Fibroblast of lung (primary cell): ENCODE measurements at regions not wholly inside any gene's neighbourhood (a gene's known extent, or its start where the extent isn't known, plus 50 kb on each side); places are given as distances from the start of the nearest gene placed in this dataset.

Source experiments
- DNase-seq, 2 donors: peaks; one replicate each; pipeline versions ENCODE4 v3.0.0 to v3.0.0-alpha.2; 2010; ENCODE audit warnings: low read depth in 2 of 2
- H2AFZ ChIP-seq: 2 replicates; pipeline ENCODE4 v1.5.1; 2012; ENCODE audit warnings: low read length, control low read depth, inconsistent platforms
- H3K27ac ChIP-seq: 2 replicates; pipeline ENCODE4 v1.5.1; 2011; ENCODE audit warnings: low read length, control low read depth; ENCODE audit not compliant: insufficient read depth
- H3K27me3 ChIP-seq: 2 replicates; pipeline ENCODE4 v1.5.1; 2011; ENCODE audit warnings: mild to moderate bottlenecking, low read length; ENCODE audit not compliant: control insufficient read depth, insufficient read depth
- H3K36me3 ChIP-seq: 2 replicates; pipeline ENCODE4 v1.5.1; 2011; ENCODE audit warnings: low read length; ENCODE audit not compliant: control insufficient read depth, insufficient read depth
- H3K4me1 ChIP-seq: 2 replicates; pipeline ENCODE4 v1.5.1; 2011; ENCODE audit warnings: low read length; ENCODE audit not compliant: control insufficient read depth, insufficient read depth; ENCODE audit errors: extremely low read depth
- H3K4me2 ChIP-seq: 2 replicates; pipeline ENCODE4 v1.5.1; 2011; ENCODE audit warnings: low read length, control low read depth; ENCODE audit not compliant: insufficient read depth; ENCODE audit errors: extremely low read depth
- H3K4me3 ChIP-seq, 4 experiments: fragments of 200-600 bp in 1 of 4; sonication (generic) in 1 of 4; replicated peaks in 1 of 4; 2 replicates each; pipeline ENCODE4 v1.5.1; 2011 to 2016; ENCODE audit warnings: low read length in 4 of 4, low read depth in 3 of 4, mild to moderate bottlenecking in 3 of 4, control low read depth in 2 of 4, inconsistent platforms in 1 of 4, mixed read lengths in 1 of 4; ENCODE audit not compliant: insufficient read depth in 1 of 4; ENCODE audit errors: control extremely low read depth in 1 of 4
- H3K79me2 ChIP-seq: 2 replicates; pipeline ENCODE4 v1.5.1; 2012; ENCODE audit warnings: mild to moderate bottlenecking, low read length, inconsistent platforms; ENCODE audit not compliant: control insufficient read depth, insufficient read depth
- H3K9ac ChIP-seq: 2 replicates; pipeline ENCODE4 v1.5.1; 2011; ENCODE audit warnings: mild to moderate bottlenecking, low read length, control low read depth; ENCODE audit not compliant: insufficient read depth
- H3K9me3 ChIP-seq: 2 replicates; pipeline ENCODE4 v1.5.1; 2012; ENCODE audit warnings: low read depth, low read length; ENCODE audit not compliant: control insufficient read depth, insufficient read depth
- H4K20me1 ChIP-seq: 2 replicates; pipeline ENCODE4 v1.5.1; 2011; ENCODE audit warnings: low read length; ENCODE audit not compliant: control insufficient read depth, insufficient read depth; ENCODE audit errors: extremely low read depth
- EZH2 ChIP-seq: IDR thresholded peaks from 2 replicates; pipeline ENCODE4 v1.5.1; 2012; ENCODE audit warnings: low read length, control low read depth, mild to moderate bottlenecking; ENCODE audit errors: missing control alignments
- TF ChIP-seq, protein P1 (sequence below), 2 donors: IDR thresholded peaks in 1 of 2; conservative IDR thresholded peaks in 1 of 2; 1 replicate in 1 of 2; 2 replicates in 1 of 2; pipeline ENCODE4 v1.5.1; 2011 to 2012; ENCODE audit warnings: low read length in 2 of 2, control low read depth in 1 of 2, inconsistent platforms in 1 of 2, low read depth in 1 of 2, mild to moderate bottlenecking in 1 of 2

- H3K27me3 ChIP-seq, result no peaks in the 10 kb centered on the region
- H2AFZ ChIP-seq, result no peak overlapping the region
- H3K9ac ChIP-seq, result no peak overlapping the region
- H4K20me1 ChIP-seq, result no peaks in the 10 kb centered on the region
- H3K27ac ChIP-seq, result no peak overlapping the region
- no peak for TF ChIP-seq EZH2
- TF ChIP-seq, protein P1, sequence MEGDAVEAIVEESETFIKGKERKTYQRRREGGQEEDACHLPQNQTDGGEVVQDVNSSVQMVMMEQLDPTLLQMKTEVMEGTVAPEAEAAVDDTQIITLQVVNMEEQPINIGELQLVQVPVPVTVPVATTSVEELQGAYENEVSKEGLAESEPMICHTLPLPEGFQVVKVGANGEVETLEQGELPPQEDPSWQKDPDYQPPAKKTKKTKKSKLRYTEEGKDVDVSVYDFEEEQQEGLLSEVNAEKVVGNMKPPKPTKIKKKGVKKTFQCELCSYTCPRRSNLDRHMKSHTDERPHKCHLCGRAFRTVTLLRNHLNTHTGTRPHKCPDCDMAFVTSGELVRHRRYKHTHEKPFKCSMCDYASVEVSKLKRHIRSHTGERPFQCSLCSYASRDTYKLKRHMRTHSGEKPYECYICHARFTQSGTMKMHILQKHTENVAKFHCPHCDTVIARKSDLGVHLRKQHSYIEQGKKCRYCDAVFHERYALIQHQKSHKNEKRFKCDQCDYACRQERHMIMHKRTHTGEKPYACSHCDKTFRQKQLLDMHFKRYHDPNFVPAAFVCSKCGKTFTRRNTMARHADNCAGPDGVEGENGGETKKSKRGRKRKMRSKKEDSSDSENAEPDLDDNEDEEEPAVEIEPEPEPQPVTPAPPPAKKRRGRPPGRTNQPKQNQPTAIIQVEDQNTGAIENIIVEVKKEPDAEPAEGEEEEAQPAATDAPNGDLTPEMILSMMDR (conservative IDR thresholded peaks at IDR 0.05 in 1 of 2, IDR thresholded peaks at IDR 0.05 in 1 of 2; ENCODE audit: low read depth in 1 of 2, low read length in 2 of 2), result no peak
- no peak overlapping the region for H3K4me2 ChIP-seq
- no peak for DNase-seq
- H3K4me1 ChIP-seq, result no peaks in the 10 kb centered on the region
- H3K4me3 ChIP-seq, result no peak overlapping the region
- H3K36me3 ChIP-seq, result no peaks in the 10 kb centered on the region
- no peaks in the 10 kb centered on the region for H3K9me3 ChIP-seq
- H3K79me2 ChIP-seq, result no peaks in the 10 kb centered on the region
These were observed 256.2 kb upstream of the P2RY1 start for GRCh38 chr3:152578769-152579168.

GRCh38 chr3:152581951-152582350, 253.0 kb upstream of the P2RY1 start:
- no peak overlapping the region for H3K27ac ChIP-seq
- no peak for DNase-seq
- no peaks in the 10 kb centered on the region for H3K27me3 ChIP-seq
- H4K20me1 ChIP-seq, result no peaks in the 10 kb centered on the region
- TF ChIP-seq, protein P1 (conservative IDR thresholded peaks at IDR 0.05 in 1 of 2, IDR thresholded peaks at IDR 0.05 in 1 of 2; ENCODE audit: low read depth in 1 of 2, low read length in 2 of 2), result no peak
- no peak for TF ChIP-seq EZH2
- no peak overlapping the region for H3K9ac ChIP-seq
- no peak overlapping the region for H3K4me2 ChIP-seq
- no peak overlapping the region for H2AFZ ChIP-seq
- H3K79me2 ChIP-seq, result no peaks in the 10 kb centered on the region
- H3K4me3 ChIP-seq, result no peak overlapping the region
- no peaks in the 10 kb centered on the region for H3K9me3 ChIP-seq
- H3K4me1 ChIP-seq, result no peaks in the 10 kb centered on the region
- H3K36me3 ChIP-seq, result no peaks in the 10 kb centered on the region

- no peaks in the 10 kb centered on the region for H4K20me1 ChIP-seq
- TF ChIP-seq EZH2, result no peak
- TF ChIP-seq, protein P1 (conservative IDR thresholded peaks at IDR 0.05 in 1 of 2, IDR thresholded peaks at IDR 0.05 in 1 of 2; ENCODE audit: low read depth in 1 of 2, low read length in 2 of 2), result no peak
- H3K9me3 ChIP-seq, result no peaks in the 10 kb centered on the region
- DNase-seq, result peak; percentile 27 to 88
- H3K36me3 ChIP-seq, result no peaks in the 10 kb centered on the region
- no peaks in the 10 kb centered on the region for H3K79me2 ChIP-seq
- no peak overlapping the region for H2AFZ ChIP-seq
- H3K27ac ChIP-seq, result no peak overlapping the region
- H3K4me2 ChIP-seq, result no peak overlapping the region
- H3K27me3 ChIP-seq, result no peaks in the 10 kb centered on the region
- no peak overlapping the region for H3K4me3 ChIP-seq
- H3K9ac ChIP-seq, result no peak overlapping the region
- H3K4me1 ChIP-seq, result no peaks in the 10 kb centered on the region
These were observed 251.0 kb upstream of the P2RY1 start for GRCh38 chr3:152583963-152584362.
